H9 (cell line): ENCODE measurements at regions not wholly inside any gene's neighbourhood (a gene's known extent, or its start where the extent isn't known, plus 50 kb on each side); places are given as distances from the start of the nearest gene placed in this dataset.

Experiments used
- DNase-seq: peaks from one replicate; pipeline ENCODE4 v3.0.0-alpha.2; 2017
- H2AFZ ChIP-seq: one replicate; pipeline ENCODE4 v1.6.1; 2013; ENCODE audit warnings: mild to moderate bottlenecking, low read length, control low read depth, moderate library complexity
- H2AK5ac ChIP-seq: 2 replicates; pipeline ENCODE4 v1.6.1; 2013; ENCODE audit warnings: low read length, control low read depth, mixed read lengths; ENCODE audit not compliant: insufficient read length
- H2BK120ac ChIP-seq: one replicate; pipeline ENCODE4 v1.6.1; 2013; ENCODE audit warnings: low read depth, mild to moderate bottlenecking, low read length, control low read depth, inconsistent platforms; ENCODE audit not compliant: poor library complexity, severe bottlenecking
- H2BK12ac ChIP-seq: 2 replicates; pipeline ENCODE4 v1.6.1; 2013; ENCODE audit warnings: low read length, control low read depth, mixed read lengths, low read depth; ENCODE audit not compliant: insufficient read length
- H2BK15ac ChIP-seq: 2 replicates; pipeline ENCODE4 v1.6.1; 2013; ENCODE audit warnings: low read depth, low read length, control low read depth
- H2BK20ac ChIP-seq: one replicate; pipeline ENCODE4 v1.6.1; 2013; ENCODE audit warnings: low read depth, mild to moderate bottlenecking, low read length, control low read depth, inconsistent platforms; ENCODE audit not compliant: poor library complexity, severe bottlenecking
- H2BK5ac ChIP-seq: 2 replicates; pipeline ENCODE4 v1.6.1; 2013; ENCODE audit warnings: low read length, control low read depth, mixed read lengths; ENCODE audit not compliant: insufficient read length
- H3K14ac ChIP-seq: 2 replicates; pipeline ENCODE4 v1.6.1; 2013; ENCODE audit warnings: low read length, control low read depth; ENCODE audit not compliant: insufficient read depth
- H3K18ac ChIP-seq: 2 replicates; pipeline ENCODE4 v1.6.1; 2013; ENCODE audit warnings: low read depth, mild to moderate bottlenecking, mixed read lengths, low read length, control low read depth; ENCODE audit not compliant: insufficient read length
- H3K23ac ChIP-seq: 2 replicates; pipeline ENCODE4 v1.6.1; 2013; ENCODE audit warnings: low read length, control low read depth, mixed read lengths, low read depth; ENCODE audit not compliant: insufficient read length
- H3K23me2 ChIP-seq: 2 replicates; pipeline ENCODE4 v1.6.1; 2013; ENCODE audit warnings: low read depth, mild to moderate bottlenecking, mixed read lengths, low read length, control low read depth; ENCODE audit not compliant: insufficient read length, poor library complexity, severe bottlenecking
- H3K27ac ChIP-seq: 2 replicates; pipeline ENCODE4 v1.5.1; 2013; ENCODE audit warnings: low read length, control low read depth, mixed read lengths, low read depth; ENCODE audit not compliant: insufficient read length
- H3K27me3 ChIP-seq: 2 replicates; pipeline ENCODE4 v1.6.1; 2013; ENCODE audit warnings: low read length, control low read depth, inconsistent platforms; ENCODE audit not compliant: insufficient read depth
- H3K4ac ChIP-seq: 2 replicates; pipeline ENCODE4 v1.6.1; 2013; ENCODE audit warnings: low read depth, mild to moderate bottlenecking, control low read depth, inconsistent platforms, low read length, moderate library complexity
- H3K4me1 ChIP-seq: 2 replicates; pipeline ENCODE4 v1.6.1; 2013; ENCODE audit warnings: low read length, control low read depth, inconsistent platforms; ENCODE audit not compliant: insufficient read depth
- H3K4me2 ChIP-seq: 2 replicates; pipeline ENCODE4 v1.6.1; 2013; ENCODE audit warnings: low read length, control low read depth, mixed read lengths; ENCODE audit not compliant: insufficient read length, insufficient read depth
- H3K56ac ChIP-seq: 2 replicates; pipeline ENCODE4 v1.6.1; 2013; ENCODE audit warnings: low read depth, mild to moderate bottlenecking, mixed read lengths, low read length, control low read depth; ENCODE audit not compliant: insufficient read length
- H3K79me1 ChIP-seq: 2 replicates; pipeline ENCODE4 v1.6.1; 2013; ENCODE audit warnings: low read depth, mild to moderate bottlenecking, moderate library complexity, low read length, control low read depth, inconsistent platforms; ENCODE audit not compliant: insufficient read depth, poor library complexity, severe bottlenecking
- H3K79me2 ChIP-seq: 2 replicates; pipeline ENCODE4 v1.6.1; 2013; ENCODE audit warnings: low read length, control low read depth, inconsistent platforms; ENCODE audit not compliant: insufficient read depth
- H3K9ac ChIP-seq: 2 replicates; pipeline ENCODE4 v1.6.1; 2013; ENCODE audit warnings: low read length, control low read depth, mixed read lengths; ENCODE audit not compliant: insufficient read length; ENCODE audit errors: extremely low read depth
- H3K9me3 ChIP-seq: one replicate; pipeline ENCODE4 v1.6.1; 2013; ENCODE audit warnings: low read depth, low read length, inconsistent platforms; ENCODE audit not compliant: control insufficient read depth
- H3T11ph ChIP-seq: one replicate; pipeline ENCODE4 v1.6.1; 2013; ENCODE audit warnings: mild to moderate bottlenecking, low read length, control low read depth, inconsistent platforms
- H4K20me1 ChIP-seq: one replicate; pipeline ENCODE4 v1.6.1; 2013; ENCODE audit not compliant: control insufficient read depth, insufficient read length, insufficient read depth
- H4K5ac ChIP-seq: 2 replicates; pipeline ENCODE4 v1.6.1; 2013; ENCODE audit warnings: low read depth, mild to moderate bottlenecking, mixed read lengths, low read length, control low read depth; ENCODE audit not compliant: insufficient read length
- H4K8ac ChIP-seq: replicated peaks from 2 replicates; pipeline ENCODE4 v1.6.1; 2013; ENCODE audit warnings: low read length, control low read depth, mixed read lengths, low read depth; ENCODE audit not compliant: insufficient read length
- H4K91ac ChIP-seq: 2 replicates; pipeline ENCODE4 v1.6.1; 2013; ENCODE audit warnings: low read depth, mild to moderate bottlenecking, moderate library complexity, mixed read lengths, low read length, control low read depth; ENCODE audit not compliant: insufficient read length
- H3K27ac Mint-ChIP-seq, 3 experiments: 2 replicates in 2 of 3; 3 replicates in 1 of 3; pipeline ENCODE4 v1.8.0; 2020 to 2021; ENCODE audit warnings: mixed read lengths in 3 of 3, mild to moderate bottlenecking in 1 of 3, moderate library complexity in 1 of 3
- H3K27me3 Mint-ChIP-seq: 2 replicates; pipeline ENCODE4 v1.8.0; 2021; ENCODE audit warnings: low read depth, mild to moderate bottlenecking, moderate library complexity, mixed read lengths
- H3K36me3 Mint-ChIP-seq, 3 experiments: 2 replicates in 2 of 3; 3 replicates in 1 of 3; pipeline ENCODE4 v1.8.0; 2020 to 2021; ENCODE audit warnings: low read depth in 3 of 3, mixed read lengths in 3 of 3; ENCODE audit not compliant: insufficient read depth in 1 of 3
- H3K4me1 Mint-ChIP-seq, 2 experiments: 2 replicates each; pipeline ENCODE4 v1.8.0; 2020; ENCODE audit warnings: mixed read lengths in 2 of 2
- H3K4me3 Mint-ChIP-seq, 2 experiments: 2 replicates in 1 of 2; 3 replicates in 1 of 2; pipeline ENCODE4 v1.8.0; 2020 to 2021; ENCODE audit warnings: mild to moderate bottlenecking in 2 of 2, mixed read lengths in 2 of 2, moderate library complexity in 1 of 2
- H3K9me3 Mint-ChIP-seq, 2 experiments: 2 replicates in 1 of 2; 3 replicates in 1 of 2; pipeline ENCODE4 v1.8.0; 2020; ENCODE audit warnings: mild to moderate bottlenecking in 2 of 2, mixed read lengths in 2 of 2, moderate library complexity in 1 of 2
- CTCF ChIP-seq: fragments of 200-600 bp; sonication (generic); conservative IDR thresholded peaks from 3 replicates; pipeline ENCODE4 v1.8.0; 2021; ENCODE audit warnings: antibody characterized with exemption, mild to moderate bottlenecking
- WGBS: extraction: QIAGEN DNeasy Blood & Tissue Kit; methylation state at CpG from one replicate; pipeline ENCODE4 v1.1.7; 2013; ENCODE audit warnings: missing lambda C conversion rate, low lambda C conversion rate, mixed read lengths; ENCODE audit not compliant: insufficient read length; ENCODE audit errors: extremely low coverage; 5-methylcytosine and 5-hydroxymethylcytosine counted together

GRCh38 chr16:59295993-59296736 lies 562.0 kb upstream of the GOT2 start:
- no peak overlapping the region for H2BK20ac ChIP-seq
- no peaks in the 10 kb centered on the region for H3K36me3 Mint-ChIP-seq
- no peak overlapping the region for H3K4me2 ChIP-seq

More at GRCh38 chr16:59295993-59296736, 562.0 kb upstream of the GOT2 start:
- no peak overlapping the region for H3K27ac ChIP-seq
- no peak overlapping the region for H3K4me3 Mint-ChIP-seq
- H2AK5ac ChIP-seq = no peak overlapping the region
- H3K79me1 ChIP-seq = no peaks in the 10 kb centered on the region
- no peak overlapping the region for H3K23ac ChIP-seq
- H4K8ac ChIP-seq = no peak overlapping the region
- H3K23me2 ChIP-seq = no peaks in the 10 kb centered on the region
- H4K20me1 ChIP-seq = no peaks in the 10 kb centered on the region
- no peaks in the 10 kb centered on the region for H3K9me3 ChIP-seq
- no peaks in the 10 kb centered on the region; the same call in 1 of the 2 replicates for H3K79me2 ChIP-seq
- H3K14ac ChIP-seq = no peak overlapping the region
- no peak overlapping the region for H2AFZ ChIP-seq
- no peak for TF ChIP-seq CTCF
- H3T11ph ChIP-seq = no peak overlapping the region
- no peak overlapping the region for H3K56ac ChIP-seq
- H3K4ac ChIP-seq = no peak overlapping the region
- H2BK15ac ChIP-seq = no peak overlapping the region
- peaks cover 49% of the 10 kb centered on the region for H3K27me3 Mint-ChIP-seq
- peaks cover 11 to 27% of the 10 kb centered on the region in 2 experiments for H3K4me1 Mint-ChIP-seq
- no peaks in the 10 kb centered on the region for H3K4me1 ChIP-seq
- no peak overlapping the region for H2BK12ac ChIP-seq
- no peak overlapping the region for H3K9ac ChIP-seq
- H3K18ac ChIP-seq = no peak overlapping the region
- no peak for DNase-seq
- H2BK5ac ChIP-seq = no peak overlapping the region
- no peak overlapping the region for H4K5ac ChIP-seq
- H3K27me3 ChIP-seq = no peaks in the 10 kb centered on the region
- H4K91ac ChIP-seq = no peak overlapping the region
- no peaks in the 10 kb centered on the region for H3K9me3 Mint-ChIP-seq
- no peak overlapping the region for H3K27ac Mint-ChIP-seq
- no CpG with 5 or more reads among the region's 5 CpGs for WGBS
- no peak overlapping the region for H2BK120ac ChIP-seq
